Neural cell (in vitro differentiated cells): ENCODE measurements at regions not wholly inside any gene's neighbourhood (a gene's known extent, or its start where the extent isn't known, plus 50 kb on each side); places are given as distances from the start of the nearest gene placed in this dataset.

Experiments used
- EP300 ChIP-seq: fragments of 450-650 bp; conservative IDR thresholded peaks from 2 replicates; pipeline ENCODE4 v1.6.1; 2014; ENCODE audit warnings: antibody characterized with exemption, mild to moderate bottlenecking, moderate library complexity; ENCODE audit not compliant: poor library complexity, severe bottlenecking
- POLR2AphosphoS5 ChIP-seq: IDR thresholded peaks from 2 replicates; pipeline ENCODE4 v1.6.1; 2012
- TF ChIP-seq, protein P1 (sequence below): fragments of 450-650 bp; IDR thresholded peaks from 2 replicates; pipeline ENCODE4 v1.5.1; 2014; ENCODE audit warnings: antibody characterized with exemption, mild to moderate bottlenecking, moderate library complexity; ENCODE audit not compliant: poor library complexity, severe bottlenecking

DNA sequence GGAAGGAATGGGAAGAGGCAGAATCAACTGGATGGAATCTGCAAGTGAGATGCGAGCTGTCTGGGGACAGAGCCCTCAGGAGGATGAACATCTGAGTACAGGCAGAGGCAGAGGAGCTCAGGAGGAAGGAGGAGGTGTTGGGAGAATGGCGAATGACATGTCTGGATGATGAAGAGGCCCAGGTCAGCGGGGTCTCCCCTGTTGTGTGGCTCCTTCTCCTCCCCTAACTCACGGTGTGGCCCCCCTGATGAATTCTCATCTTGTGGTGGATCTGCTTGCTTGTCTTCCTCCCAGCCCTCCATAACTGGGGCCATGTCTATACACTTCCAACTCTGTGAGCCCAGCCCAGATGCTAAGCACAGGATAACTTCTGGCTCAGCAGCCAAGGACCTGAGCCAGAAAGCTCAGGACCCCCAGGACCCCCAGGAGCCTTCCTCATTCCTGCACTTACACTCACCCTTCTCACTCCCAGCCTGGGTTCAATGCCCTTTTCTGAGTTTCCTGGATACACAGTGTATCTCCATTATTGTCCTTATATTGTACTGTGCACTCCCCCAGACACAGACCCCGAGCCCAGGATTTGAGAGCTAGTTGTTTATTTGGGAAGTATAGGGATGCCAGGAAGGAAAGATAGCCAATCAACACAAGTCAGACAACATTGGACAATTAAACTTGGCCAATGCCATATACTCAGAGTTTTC is 678.6 kb upstream of the HS6ST1 start:
- TF ChIP-seq, protein P1, sequence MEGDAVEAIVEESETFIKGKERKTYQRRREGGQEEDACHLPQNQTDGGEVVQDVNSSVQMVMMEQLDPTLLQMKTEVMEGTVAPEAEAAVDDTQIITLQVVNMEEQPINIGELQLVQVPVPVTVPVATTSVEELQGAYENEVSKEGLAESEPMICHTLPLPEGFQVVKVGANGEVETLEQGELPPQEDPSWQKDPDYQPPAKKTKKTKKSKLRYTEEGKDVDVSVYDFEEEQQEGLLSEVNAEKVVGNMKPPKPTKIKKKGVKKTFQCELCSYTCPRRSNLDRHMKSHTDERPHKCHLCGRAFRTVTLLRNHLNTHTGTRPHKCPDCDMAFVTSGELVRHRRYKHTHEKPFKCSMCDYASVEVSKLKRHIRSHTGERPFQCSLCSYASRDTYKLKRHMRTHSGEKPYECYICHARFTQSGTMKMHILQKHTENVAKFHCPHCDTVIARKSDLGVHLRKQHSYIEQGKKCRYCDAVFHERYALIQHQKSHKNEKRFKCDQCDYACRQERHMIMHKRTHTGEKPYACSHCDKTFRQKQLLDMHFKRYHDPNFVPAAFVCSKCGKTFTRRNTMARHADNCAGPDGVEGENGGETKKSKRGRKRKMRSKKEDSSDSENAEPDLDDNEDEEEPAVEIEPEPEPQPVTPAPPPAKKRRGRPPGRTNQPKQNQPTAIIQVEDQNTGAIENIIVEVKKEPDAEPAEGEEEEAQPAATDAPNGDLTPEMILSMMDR: no peak
- TF ChIP-seq POLR2AphosphoS5: no peak
- TF ChIP-seq EP300: no peak
